Liver (tissue), 8 donors: ENCODE measurements at regions not wholly inside any gene's neighbourhood (a gene's known extent, or its start where the extent isn't known, plus 50 kb on each side); places are given as distances from the start of the nearest gene placed in this dataset.

Experiments used
- DNase-seq: peaks from one replicate; pipeline ENCODE4 v3.0.0-alpha.2; 2017; ENCODE audit warnings: low spot score
- H3K27ac ChIP-seq, 2 donors: one replicate each; pipeline ENCODE4 v1.7.0; 2013; ENCODE audit warnings: inconsistent platforms in 2 of 2, low read length in 2 of 2, control low read depth in 1 of 2, low read depth in 1 of 2, mild to moderate bottlenecking in 1 of 2
- H3K27me3 ChIP-seq, 4 donors: one replicate each; pipeline versions ENCODE4 v1.6.1 to v1.7.0; 2013; ENCODE audit warnings: low read length in 3 of 4, inconsistent platforms in 1 of 4, mild to moderate bottlenecking in 1 of 4, moderate library complexity in 1 of 4; ENCODE audit not compliant: control insufficient read depth in 4 of 4, insufficient read depth in 4 of 4
- H3K36me3 ChIP-seq, 4 donors: one replicate each; pipeline versions ENCODE4 v1.6.1 to v1.7.0; 2013; ENCODE audit warnings: low read length in 3 of 4, mild to moderate bottlenecking in 3 of 4, low read depth in 1 of 4, moderate library complexity in 1 of 4; ENCODE audit not compliant: control insufficient read depth in 4 of 4, insufficient read depth in 3 of 4
- H3K4me1 ChIP-seq, 4 donors: one replicate each; pipeline versions ENCODE4 v1.6.1 to v1.7.0; 2013; ENCODE audit warnings: low read length in 3 of 4, mild to moderate bottlenecking in 3 of 4, moderate library complexity in 1 of 4; ENCODE audit not compliant: control insufficient read depth in 4 of 4, insufficient read depth in 4 of 4
- H3K4me3 ChIP-seq, 3 donors: one replicate each; pipeline versions ENCODE4 v1.6.1 to v1.7.0; 2013; ENCODE audit warnings: low read length in 3 of 3, control low read depth in 1 of 3, low read depth in 1 of 3, mild to moderate bottlenecking in 1 of 3
- H3K9ac ChIP-seq, 2 donors: one replicate each; pipeline ENCODE4 v1.7.0; 2013; ENCODE audit warnings: low read length in 2 of 2, mild to moderate bottlenecking in 2 of 2, moderate library complexity in 2 of 2, control low read depth in 1 of 2, low read depth in 1 of 2
- H3K9me3 ChIP-seq, 4 donors: one replicate each; pipeline versions ENCODE4 v1.6.1 to v1.7.0; 2013; ENCODE audit warnings: low read length in 3 of 4; ENCODE audit not compliant: control insufficient read depth in 4 of 4
- ATF3 ChIP-seq: IDR thresholded peaks from 2 replicates; pipeline ENCODE4 v1.6.1; 2016; ENCODE audit warnings: antibody characterized with exemption
- CTCF ChIP-seq: fragments of 150-350 bp; IDR thresholded peaks from 2 replicates; pipeline ENCODE4 v1.5.1; 2017; ENCODE audit warnings: improper control_type of control experiment, low read depth, low read length; ENCODE audit not compliant: missing input control
- EGR1 ChIP-seq, 2 donors: IDR thresholded peaks; 2 replicates each; pipeline ENCODE4 v1.6.1; 2016 to 2018; ENCODE audit warnings: antibody characterized with exemption in 2 of 2, low read depth in 2 of 2
- FOXA2 ChIP-seq: IDR thresholded peaks from 2 replicates; pipeline ENCODE4 v1.6.1; 2016; ENCODE audit warnings: antibody characterized with exemption
- GABPA ChIP-seq, 2 donors: IDR thresholded peaks in 1 of 2; conservative IDR thresholded peaks in 1 of 2; 2 replicates each; pipeline ENCODE4 v1.6.1; 2016; ENCODE audit warnings: antibody characterized with exemption in 2 of 2, mild to moderate bottlenecking in 1 of 2, moderate library complexity in 1 of 2
- HNF4A ChIP-seq, 2 donors: conservative IDR thresholded peaks; 2 replicates each; pipeline ENCODE4 v1.6.1; 2016; ENCODE audit warnings: antibody characterized with exemption in 2 of 2, mild to moderate bottlenecking in 2 of 2
- HNF4G ChIP-seq: IDR thresholded peaks from 2 replicates; pipeline ENCODE4 v1.6.1; 2016; ENCODE audit warnings: antibody characterized with exemption
- JUND ChIP-seq, 2 donors: IDR thresholded peaks; 2 replicates each; pipeline ENCODE4 v1.6.1; 2016; ENCODE audit warnings: antibody characterized with exemption in 2 of 2
- RAD21 ChIP-seq, 2 donors: IDR thresholded peaks; 2 replicates each; pipeline ENCODE4 v1.6.1; 2016; ENCODE audit warnings: antibody characterized with exemption in 2 of 2, mild to moderate bottlenecking in 2 of 2
- RXRA ChIP-seq, 2 donors: IDR thresholded peaks; 2 replicates each; pipeline ENCODE4 v1.6.1; 2017 to 2018; ENCODE audit warnings: antibody characterized with exemption in 2 of 2, mild to moderate bottlenecking in 1 of 2
- SP1 ChIP-seq: IDR thresholded peaks from 2 replicates; pipeline ENCODE4 v1.6.1; 2018; ENCODE audit warnings: antibody characterized with exemption, mild to moderate bottlenecking
- TAF1 ChIP-seq: conservative IDR thresholded peaks from 2 replicates; pipeline ENCODE4 v1.6.1; 2016; ENCODE audit warnings: antibody characterized with exemption, mild to moderate bottlenecking
- YY1 ChIP-seq: IDR thresholded peaks from 2 replicates; pipeline ENCODE4 v1.6.1; 2016; ENCODE audit warnings: antibody characterized with exemption, mild to moderate bottlenecking
- ZBTB33 ChIP-seq: IDR thresholded peaks from 2 replicates; pipeline ENCODE4 v1.6.1; 2016; ENCODE audit warnings: antibody characterized with exemption
- WGBS: extraction: QIAGEN DNeasy Blood & Tissue Kit; methylation state at CpG from one replicate; pipeline ENCODE4 v1.1.7; 2013; 5-methylcytosine and 5-hydroxymethylcytosine counted together
- TF ChIP-seq, protein P1 (sequence below): IDR thresholded peaks from 2 replicates; pipeline ENCODE4 v1.6.1; 2016; ENCODE audit warnings: antibody characterized with exemption, mild to moderate bottlenecking
- TF ChIP-seq, protein P2 (sequence below): IDR thresholded peaks from 2 replicates; pipeline ENCODE4 v1.6.1; 2016; ENCODE audit warnings: antibody characterized with exemption
- donor health status: healthy.
- donor health status: healthy.
- donor health status: healthy.
- donor health status: healthy.
- donor health status: healthy.

GRCh38 chr15:36053746-36054145 lies 507.8 kb upstream of the DPH6 start (continued):
- no peak for TF ChIP-seq CTCF
- TF ChIP-seq JUND (IDR thresholded peaks at IDR 0.05), result no peak

DNA sequence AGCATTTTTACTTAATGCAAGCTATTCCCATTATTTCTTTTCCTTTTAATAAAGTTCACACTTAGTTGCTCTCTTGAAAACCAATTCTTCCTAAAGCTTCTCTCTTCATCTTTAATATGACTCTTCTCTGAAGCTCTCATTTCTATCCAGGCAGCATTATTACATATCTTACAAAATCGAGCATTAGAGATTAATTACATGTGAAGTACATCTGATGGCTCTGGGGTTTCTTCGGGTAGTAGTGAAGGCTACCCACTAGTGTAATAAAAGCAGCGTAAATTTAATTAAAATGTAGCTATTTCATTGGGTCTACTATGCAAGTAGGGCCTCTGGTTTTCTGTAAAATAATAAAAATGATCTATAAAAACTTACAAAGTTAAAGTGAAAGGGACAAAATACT lies 513.6 kb upstream of the DPH6 start:
- Histone ChIP-seq H3K4me1 (no peaks in the 10 kb centered on the region), H3K9me3 (no peaks in the 10 kb centered on the region), H3K9ac (no peak overlapping the region), H3K36me3 (no peaks in the 10 kb centered on the region), H3K4me3 (no peak overlapping the region), H3K27ac (no peak overlapping the region), H3K27me3 (no peaks in the 10 kb centered on the region)
- TF ChIP-seq JUND (IDR thresholded peaks at IDR 0.05), result no peak
- TF ChIP-seq HNF4A (conservative IDR thresholded peaks at IDR 0.05), result no peak
- no peak for TF ChIP-seq HNF4G
- TF ChIP-seq FOXA2, result no peak
- no peak for TF ChIP-seq ZBTB33
- TF ChIP-seq, protein P1, sequence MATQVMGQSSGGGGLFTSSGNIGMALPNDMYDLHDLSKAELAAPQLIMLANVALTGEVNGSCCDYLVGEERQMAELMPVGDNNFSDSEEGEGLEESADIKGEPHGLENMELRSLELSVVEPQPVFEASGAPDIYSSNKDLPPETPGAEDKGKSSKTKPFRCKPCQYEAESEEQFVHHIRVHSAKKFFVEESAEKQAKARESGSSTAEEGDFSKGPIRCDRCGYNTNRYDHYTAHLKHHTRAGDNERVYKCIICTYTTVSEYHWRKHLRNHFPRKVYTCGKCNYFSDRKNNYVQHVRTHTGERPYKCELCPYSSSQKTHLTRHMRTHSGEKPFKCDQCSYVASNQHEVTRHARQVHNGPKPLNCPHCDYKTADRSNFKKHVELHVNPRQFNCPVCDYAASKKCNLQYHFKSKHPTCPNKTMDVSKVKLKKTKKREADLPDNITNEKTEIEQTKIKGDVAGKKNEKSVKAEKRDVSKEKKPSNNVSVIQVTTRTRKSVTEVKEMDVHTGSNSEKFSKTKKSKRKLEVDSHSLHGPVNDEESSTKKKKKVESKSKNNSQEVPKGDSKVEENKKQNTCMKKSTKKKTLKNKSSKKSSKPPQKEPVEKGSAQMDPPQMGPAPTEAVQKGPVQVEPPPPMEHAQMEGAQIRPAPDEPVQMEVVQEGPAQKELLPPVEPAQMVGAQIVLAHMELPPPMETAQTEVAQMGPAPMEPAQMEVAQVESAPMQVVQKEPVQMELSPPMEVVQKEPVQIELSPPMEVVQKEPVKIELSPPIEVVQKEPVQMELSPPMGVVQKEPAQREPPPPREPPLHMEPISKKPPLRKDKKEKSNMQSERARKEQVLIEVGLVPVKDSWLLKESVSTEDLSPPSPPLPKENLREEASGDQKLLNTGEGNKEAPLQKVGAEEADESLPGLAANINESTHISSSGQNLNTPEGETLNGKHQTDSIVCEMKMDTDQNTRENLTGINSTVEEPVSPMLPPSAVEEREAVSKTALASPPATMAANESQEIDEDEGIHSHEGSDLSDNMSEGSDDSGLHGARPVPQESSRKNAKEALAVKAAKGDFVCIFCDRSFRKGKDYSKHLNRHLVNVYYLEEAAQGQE, result no peak
- TF ChIP-seq ATF3, result no peak
- DNase-seq, result no peak
- 83% methylated on average over 3 of the region's 3 CpGs for WGBS

GRCh38 chr15:36062357-36062756 lies 516.4 kb upstream of the DPH6 start:
- DNase-seq, result no peak
- H3K4me1 ChIP-seq, result no peaks in the 10 kb centered on the region
- WGBS, result 33% methylated on average over 4 of the region's 4 CpGs
- TF ChIP-seq RXRA (IDR thresholded peaks at IDR 0.05) (no peak), JUND (IDR thresholded peaks at IDR 0.05) (no peak), ZBTB33 (no peak), ATF3 (no peak), HNF4G (no peak), EGR1 (IDR thresholded peaks at IDR 0.05; ENCODE audit: low read depth in 2 of 2) (no peak), SP1 (no peak), GABPA (IDR thresholded peaks at IDR 0.05 in 1 of 2, conservative IDR thresholded peaks at IDR 0.05 in 1 of 2) (no peak), YY1 (no peak), FOXA2 (no peak), HNF4A (conservative IDR thresholded peaks at IDR 0.05) (no peak), RAD21 (IDR thresholded peaks at IDR 0.05) (no peak), TAF1 (no peak)
- TF ChIP-seq, protein P1, result no peak
- TF ChIP-seq, protein P2, sequence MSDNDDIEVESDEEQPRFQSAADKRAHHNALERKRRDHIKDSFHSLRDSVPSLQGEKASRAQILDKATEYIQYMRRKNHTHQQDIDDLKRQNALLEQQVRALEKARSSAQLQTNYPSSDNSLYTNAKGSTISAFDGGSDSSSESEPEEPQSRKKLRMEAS, result no peak

More at GRCh38 chr15:36062357-36062756, 516.4 kb upstream of the DPH6 start:
- Histone ChIP-seq H3K9ac (no peak overlapping the region), H3K9me3 (peaks cover 0 to 4% (median 2%) of the 10 kb centered on the region in 4 donors), H3K36me3 (no peaks in the 10 kb centered on the region), H3K4me3 (no peak overlapping the region), H3K27me3 (no peaks in the 10 kb centered on the region), H3K27ac (no peak overlapping the region)
